H1 (cell line): ENCODE measurements at regions not wholly inside any gene's neighbourhood (a gene's known extent, or its start where the extent isn't known, plus 50 kb on each side); places are given as distances from the start of the nearest gene placed in this dataset.
"Not testable (repeated sequence)": the region's sequence is repeated elsewhere in the genome, so short reads cannot be mapped to it uniquely, and the experiment has no call there.

Experiments used
- CTCF ChIA-PET: fragments of 300-600 bp; sonication (Branson Sonifier 250); formaldehyde crosslinking; loops from one replicate; lab custom pipeline; 2021; ENCODE audit not compliant: partially characterized antibody; lab: Charles Lee
- POLR2A ChIA-PET: fragments of 300-600 bp; sonication (Branson Sonifier 250); formaldehyde crosslinking; loops from one replicate; lab custom pipeline; 2021; ENCODE audit warnings: inconsistent platforms; ENCODE audit not compliant: partially characterized antibody; lab: Charles Lee
- DNase-seq, 2 experiments: peaks; one replicate each; pipeline versions ENCODE4 v3.0.0 to v3.0.0-alpha.2; 2010 to 2022; ENCODE audit warnings: low spot score in 2 of 2, low read depth in 1 of 2, mixed read lengths in 1 of 2
- FAIRE-seq: peaks from 2 replicates; lab custom pipeline; 2011; peaks lifted over from hg19 to GRCh38; lab: Jason Lieb, UNC
- H2AFZ ChIP-seq: 2 replicates; pipeline ENCODE4 v1.8.1; 2012; ENCODE audit warnings: low read length, inconsistent platforms
- H2AK5ac ChIP-seq: 2 replicates; pipeline ENCODE4 v1.6.1; 2013; ENCODE audit warnings: low read depth, low read length
- H2BK120ac ChIP-seq: replicated peaks from 2 replicates; pipeline ENCODE3; 2013; ENCODE audit warnings: low read depth, low read length, inconsistent platforms
- H2BK12ac ChIP-seq: 2 replicates; pipeline ENCODE4 v1.6.1; 2013; ENCODE audit warnings: low read depth, low read length
- H2BK15ac ChIP-seq: 2 replicates; pipeline ENCODE4 v1.6.1; 2013; ENCODE audit warnings: low read length
- H2BK20ac ChIP-seq: 2 replicates; pipeline ENCODE4 v1.6.1; 2013; ENCODE audit warnings: low read length
- H2BK5ac ChIP-seq: 2 replicates; pipeline ENCODE4 v1.6.1; 2013; ENCODE audit warnings: low read depth, low read length
- H3K14ac ChIP-seq: 2 replicates; pipeline ENCODE4 v1.6.1; 2013; ENCODE audit warnings: inconsistent platforms; ENCODE audit not compliant: insufficient read length
- H3K18ac ChIP-seq: 2 replicates; pipeline ENCODE4 v1.6.1; 2013; ENCODE audit warnings: low read length; ENCODE audit errors: extremely low read depth
- H3K23ac ChIP-seq: 2 replicates; pipeline ENCODE4 v1.6.1; 2013; ENCODE audit warnings: inconsistent platforms; ENCODE audit not compliant: insufficient read length
- H3K23me2 ChIP-seq: 2 replicates; pipeline ENCODE4 v1.6.1; 2013; ENCODE audit warnings: low read depth, low read length
- H3K27ac ChIP-seq: 2 replicates; pipeline ENCODE4 v1.6.1; 2011; ENCODE audit warnings: low read depth, low read length, inconsistent platforms
- H3K27me3 ChIP-seq, 4 experiments: replicated peaks in 1 of 4; 1 replicate in 1 of 4; 2 replicates in 3 of 4; pipeline versions ENCODE4 v1.6.1 to v1.8.1; 2011 to 2013; ENCODE audit warnings: low read length in 3 of 4, mild to moderate bottlenecking in 3 of 4, inconsistent platforms in 2 of 4, mixed read lengths in 2 of 4, moderate library complexity in 1 of 4; ENCODE audit not compliant: control insufficient read depth in 3 of 4, insufficient read depth in 3 of 4; ENCODE audit errors: extremely low read depth in 1 of 4
- H3K36me3 ChIP-seq, 4 experiments: 2 replicates each; pipeline versions ENCODE4 v1.6.1 to v1.8.1; 2011 to 2013; ENCODE audit warnings: mild to moderate bottlenecking in 4 of 4, low read length in 3 of 4, moderate library complexity in 2 of 4, control low read depth in 1 of 4, inconsistent platforms in 1 of 4; ENCODE audit not compliant: insufficient read depth in 4 of 4, control insufficient read depth in 2 of 4
- H3K4ac ChIP-seq: replicated peaks from 2 replicates; pipeline ENCODE3; 2013; ENCODE audit warnings: low read length, low read depth, mixed read lengths, inconsistent platforms; ENCODE audit not compliant: insufficient read length
- H3K4me1 ChIP-seq, 4 experiments: replicated peaks in 1 of 4; 1 replicate in 1 of 4; 2 replicates in 3 of 4; pipeline versions ENCODE4 v1.6.1 to v1.8.1; 2011 to 2013; ENCODE audit warnings: low read length in 3 of 4, inconsistent platforms in 2 of 4, mixed read lengths in 1 of 4; ENCODE audit not compliant: insufficient read depth in 4 of 4, control insufficient read depth in 3 of 4
- H3K4me2 ChIP-seq, 2 experiments: 2 replicates each; pipeline versions ENCODE4 v1.6.1 to v1.8.1; 2011 to 2013; ENCODE audit warnings: low read depth in 2 of 2, low read length in 2 of 2, control low read depth in 1 of 2, inconsistent platforms in 1 of 2, mild to moderate bottlenecking in 1 of 2; ENCODE audit not compliant: insufficient read depth in 1 of 2
- H3K4me3 ChIP-seq, 4 experiments: fragments of 200-600, 300-600 bp in 1 of 4; sonication (generic), shearing (Covaris generic), sonication (Bioruptor Twin) in 1 of 4; 2 replicates each; pipeline versions ENCODE4 v1.5.1 to v1.8.1; 2011 to 2016; ENCODE audit warnings: low read length in 4 of 4, low read depth in 3 of 4, control low read depth in 2 of 4, inconsistent platforms in 2 of 4, mild to moderate bottlenecking in 2 of 4, mixed read lengths in 1 of 4, moderate library complexity in 1 of 4; ENCODE audit not compliant: insufficient read depth in 2 of 4; ENCODE audit errors: extremely low read depth in 1 of 4
- H3K56ac ChIP-seq: replicated peaks from 2 replicates; pipeline ENCODE3; 2013; ENCODE audit warnings: low read depth, mild to moderate bottlenecking, mixed read lengths, low read length, inconsistent platforms; ENCODE audit not compliant: insufficient read length
- H3K79me1 ChIP-seq: 2 replicates; pipeline ENCODE4 v1.6.1; 2013; ENCODE audit warnings: low read depth, low read length, control low read depth
- H3K79me2 ChIP-seq, 2 experiments: 2 replicates each; pipeline versions ENCODE4 v1.6.1 to v1.8.1; 2012 to 2013; ENCODE audit warnings: low read length in 2 of 2, mild to moderate bottlenecking in 2 of 2, inconsistent platforms in 1 of 2; ENCODE audit not compliant: insufficient read depth in 2 of 2, control insufficient read depth in 1 of 2
- H3K9ac ChIP-seq, 4 experiments: replicated peaks in 1 of 4; 1 replicate in 1 of 4; 2 replicates in 3 of 4; pipeline versions ENCODE4 v1.6.1 to v1.8.1; 2011 to 2013; ENCODE audit warnings: low read depth in 3 of 4, low read length in 3 of 4, control low read depth in 2 of 4, mild to moderate bottlenecking in 2 of 4, moderate library complexity in 2 of 4, inconsistent platforms in 1 of 4; ENCODE audit errors: extremely low read depth in 1 of 4
- H3K9me3 ChIP-seq, 2 experiments: 2 replicates each; pipeline versions ENCODE4 v1.6.1 to v1.8.1; 2012 to 2013; ENCODE audit warnings: mild to moderate bottlenecking in 2 of 2, moderate library complexity in 2 of 2, control low read depth in 1 of 2, inconsistent platforms in 1 of 2, low read depth in 1 of 2, low read length in 1 of 2, mixed read lengths in 1 of 2; ENCODE audit not compliant: insufficient read depth in 2 of 2
- H4K20me1 ChIP-seq, 2 experiments: replicated peaks in 1 of 2; 2 replicates each; pipeline versions ENCODE3 to v1.8.1; 2011 to 2013; ENCODE audit warnings: inconsistent platforms in 2 of 2, low read length in 2 of 2, mild to moderate bottlenecking in 1 of 2; ENCODE audit not compliant: insufficient read depth in 2 of 2, control insufficient read depth in 1 of 2
- H4K5ac ChIP-seq: 2 replicates; pipeline ENCODE4 v1.6.1; 2013; ENCODE audit warnings: low read length, low read depth, mixed read lengths, inconsistent platforms; ENCODE audit not compliant: insufficient read length
- H4K8ac ChIP-seq: 2 replicates; pipeline ENCODE4 v1.8.0; 2013; ENCODE audit warnings: mild to moderate bottlenecking, moderate library complexity, low read length, inconsistent platforms; ENCODE audit not compliant: insufficient read depth; ENCODE audit errors: extremely low read depth
- H4K91ac ChIP-seq: replicated peaks from 2 replicates; pipeline ENCODE3; 2013; ENCODE audit warnings: low read length, mixed read lengths, inconsistent platforms; ENCODE audit not compliant: insufficient read length
- CBX8 ChIP-seq: fragments of 300-800, 300-1000 bp; sonication (generic); IDR thresholded peaks from 2 replicates; pipeline ENCODE4 v1.7.1; 2016; ENCODE audit warnings: low read depth, low read length, borderline replicate concordance
- TCF12 ChIP-seq: IDR thresholded peaks from 2 replicates; pipeline ENCODE4 v1.6.1; 2011; ENCODE audit warnings: low read depth, mild to moderate bottlenecking, low read length
- WGBS, 2 experiments: shearing (Covaris generic) in 1 of 2; methylation state at CpG; one replicate each; pipeline versions ENCODE4 v1.1.6 to v1.1.7; 2013 to 2015; ENCODE audit warnings: low lambda C conversion rate in 2 of 2, mixed read lengths in 2 of 2, inconsistent platforms in 1 of 2, low coverage in 1 of 2, missing lambda C conversion rate in 1 of 2; ENCODE audit not compliant: insufficient replicate concordance in 2 of 2, insufficient coverage in 1 of 2, insufficient read length in 1 of 2; ENCODE audit errors: extremely low coverage in 1 of 2, missing lambda C conversion rate in 1 of 2; 5-methylcytosine and 5-hydroxymethylcytosine counted together

- no peak overlapping the region for H2AFZ ChIP-seq
- H2BK12ac ChIP-seq, result no peak overlapping the region
- no peak for FAIRE-seq
- H3K27ac ChIP-seq, result no peak overlapping the region
- H3K14ac ChIP-seq, result no peak overlapping the region
- no peak overlapping the region for H3K23ac ChIP-seq
- no peak overlapping the region for H4K8ac ChIP-seq
- H3K79me1 ChIP-seq, result no peaks in the 10 kb centered on the region
- H3K56ac ChIP-seq, result no peak overlapping the region
- H3K36me3 ChIP-seq, result no peaks in the 10 kb centered on the region
- H2BK15ac ChIP-seq, result no peak overlapping the region
- CTCF ChIA-PET, result interaction anchor here (0.6 kb wide), 1 partner anchor 26 kb away, joined by 3 read pairs; no protein-coding TSS in a partner anchor
- POLR2A ChIA-PET, result no interaction called here
- no peak overlapping the region for H3K9ac ChIP-seq
- H4K5ac ChIP-seq, result no peak overlapping the region
- DNase-seq, result no peak
- no peak overlapping the region for H2BK5ac ChIP-seq
- H3K27me3 ChIP-seq, result no peaks in the 10 kb centered on the region
- H3K23me2 ChIP-seq, result no peaks in the 10 kb centered on the region; the same call in 1 of the 2 replicates
- no peak overlapping the region for H3K4me3 ChIP-seq
- peaks cover 0 to 4% (median 1%) of the 10 kb centered on the region in 4 experiments; a peak in 4 of 7 replicates for H3K4me1 ChIP-seq
- TF ChIP-seq CBX8 (no peak), TCF12 (no peak)
- H3K4me2 ChIP-seq, result no peak overlapping the region
- no peak overlapping the region for H4K91ac ChIP-seq
- H2BK120ac ChIP-seq, result no peak overlapping the region
- no peaks in the 10 kb centered on the region for H4K20me1 ChIP-seq
- H3K18ac ChIP-seq, result no peak overlapping the region
- 80% methylated on average over 3 of the region's 3 CpGs; no CpG with 5 or more reads in 1 of the 2 experiments for WGBS, 2 experiments
- H3K79me2 ChIP-seq, result no peaks in the 10 kb centered on the region
- H3K4ac ChIP-seq, result no peak overlapping the region
- H2BK20ac ChIP-seq, result no peak overlapping the region
- H2AK5ac ChIP-seq, result no peak overlapping the region
- no peaks in the 10 kb centered on the region for H3K9me3 ChIP-seq
Measured at GRCh38 chr13:37173214-37173613, 67.8 kb upstream of the CSNK1A1L start.

GRCh38 chr13:37172226-37172625 is 66.8 kb upstream of the CSNK1A1L start:
- H3K23me2 ChIP-seq, H3K4ac ChIP-seq, H3K18ac ChIP-seq, H3K4me1 ChIP-seq, H2BK5ac ChIP-seq, H2AK5ac ChIP-seq, H3K27me3 ChIP-seq, H3K23ac ChIP-seq, H3K9ac ChIP-seq, H4K91ac ChIP-seq, H3K56ac ChIP-seq, H2BK120ac ChIP-seq, DNase-seq, H3K36me3 ChIP-seq, H2AFZ ChIP-seq, H2BK20ac ChIP-seq, H3K14ac ChIP-seq, H3K4me3 ChIP-seq, H3K4me2 ChIP-seq, H2BK12ac ChIP-seq, FAIRE-seq, H2BK15ac ChIP-seq, H3K79me2 ChIP-seq, H3K9me3 ChIP-seq, H4K8ac ChIP-seq, H3K27ac ChIP-seq, POLR2A ChIA-PET, H4K20me1 ChIP-seq, H4K5ac ChIP-seq, H3K79me1 ChIP-seq: not testable (repeated sequence)
- WGBS, 2 experiments, result 92% methylated on average over 11 of the region's 11 CpGs; no CpG with 5 or more reads in 1 of the 2 experiments
- CTCF ChIA-PET, result interaction anchor here (1.0 kb wide), 1 partner anchor 17 kb away, joined by 3 read pairs; no protein-coding TSS in a partner anchor
